Renal pelvis (tissue), 1 donor: ENCODE measurements at regions not wholly inside any gene's neighbourhood (a gene's known extent, or its start where the extent isn't known, plus 50 kb on each side); places are given as distances from the start of the nearest gene placed in this dataset.
"Not testable (repeated sequence)": the region's sequence is repeated elsewhere in the genome, so short reads cannot be mapped to it uniquely, and the experiment has no call there.

ENCODE experiments used
- DNase-seq: peaks from one replicate; pipeline ENCODE4 v3.0.0-alpha.2; 2013

- peak; percentile 38 for DNase-seq
These were observed 1085.9 kb downstream of the GATA3 start for GRCh38 chr10:9140373-9140772.

GRCh38 chr10:9147475-9147874 lies 1093.0 kb downstream of the GATA3 start:
- no peak for DNase-seq

GRCh38 chr10:9149134-9149533 lies 1094.6 kb downstream of the GATA3 start:
- DNase-seq: no peak

- not testable (repeated sequence) for DNase-seq
These were observed 1098.6 kb downstream of the GATA3 start for GRCh38 chr10:9153057-9153456.

- DNase-seq: no peak
These were observed 1103.2 kb downstream of the GATA3 start for GRCh38 chr10:9157656-9158055.

GRCh38 chr10:9158675-9159074 lies 1104.2 kb downstream of the GATA3 start:
- no peak for DNase-seq

GRCh38 chr10:9160275-9160674 lies 1105.8 kb downstream of the GATA3 start:
- no peak for DNase-seq

GRCh38 chr10:9163699-9164098 lies 1109.2 kb downstream of the GATA3 start:
- DNase-seq: no peak

GRCh38 chr10:9166770-9167169 lies 1112.3 kb downstream of the GATA3 start:
- no peak for DNase-seq

GRCh38 chr10:9172276-9172675 lies 1117.8 kb downstream of the GATA3 start:
- DNase-seq: no peak

GRCh38 chr10:9175200-9175599 lies 1120.7 kb downstream of the GATA3 start:
- no peak for DNase-seq

GRCh38 chr10:9183197-9183880 lies 1128.9 kb downstream of the GATA3 start:
- DNase-seq: not testable (repeated sequence)

GRCh38 chr10:9188022-9188810 lies 1133.7 kb downstream of the GATA3 start:
- no peak for DNase-seq

GRCh38 chr10:9189448-9189847 lies 1135.0 kb downstream of the GATA3 start:
- no peak for DNase-seq

GRCh38 chr10:9193120-9193519 lies 1138.6 kb downstream of the GATA3 start:
- DNase-seq: no peak

- no peak for DNase-seq
These were observed 1140.9 kb downstream of the GATA3 start for GRCh38 chr10:9195385-9195784.

- no peak for DNase-seq
These were observed 1144.1 kb downstream of the GATA3 start for GRCh38 chr10:9198611-9199010.

GRCh38 chr10:9205558-9205957 lies 1151.1 kb downstream of the GATA3 start:
- DNase-seq: no peak

GRCh38 chr10:9209105-9209798 lies 1154.8 kb downstream of the GATA3 start:
- peak; percentile 71 for DNase-seq

- DNase-seq: no peak
These were observed 1156.7 kb downstream of the GATA3 start for GRCh38 chr10:9211228-9211627.

- DNase-seq: no peak
These were observed 1160.1 kb downstream of the GATA3 start for GRCh38 chr10:9214618-9215017.

GRCh38 chr10:9215121-9215520 lies 1160.6 kb downstream of the GATA3 start:
- DNase-seq: no peak

- DNase-seq: no peak
These were observed 1165.4 kb downstream of the GATA3 start for GRCh38 chr10:9219860-9220259.
